OCI-LY1 (cell line): ENCODE measurements at regions not wholly inside any gene's neighbourhood (a gene's known extent, or its start where the extent isn't known, plus 50 kb on each side); places are given as distances from the start of the nearest gene placed in this dataset.

Experiments
- H2AFZ ChIP-seq: fragments of 200-600 bp; sonication (generic), shearing (Covaris generic); 2 replicates; pipeline ENCODE4 v1.6.0; 2014; ENCODE audit warnings: antibody characterized with exemption, mild to moderate bottlenecking, low read length
- H3F3A ChIP-seq: fragments of 200-600 bp; sonication (generic), shearing (Covaris generic); 2 replicates; pipeline ENCODE4 v1.6.0; 2014; ENCODE audit warnings: mild to moderate bottlenecking, antibody characterized with exemption, low read length, moderate library complexity; ENCODE audit not compliant: insufficient read depth
- H3K27ac ChIP-seq: fragments of 200-600 bp; sonication (generic); 2 replicates; pipeline ENCODE4 v1.5.1; 2014; ENCODE audit warnings: low read length, mixed run types, mild to moderate bottlenecking, low read depth; ENCODE audit not compliant: poor library complexity, severe bottlenecking
- H3K27me3 ChIP-seq: fragments of 200-600 bp; sonication (generic); 2 replicates; pipeline ENCODE4 v1.6.0; 2014; ENCODE audit warnings: antibody characterized with exemption, mild to moderate bottlenecking, low read length, moderate library complexity; ENCODE audit not compliant: insufficient read depth
- H3K36me3 ChIP-seq: fragments of 200-600 bp; sonication (generic); 2 replicates; pipeline ENCODE4 v1.6.1; 2014; ENCODE audit warnings: mild to moderate bottlenecking, antibody characterized with exemption, low read length, moderate library complexity, mixed read lengths; ENCODE audit not compliant: insufficient read depth
- H3K4me1 ChIP-seq: fragments of 200-600 bp; sonication (generic); 2 replicates; pipeline ENCODE4 v1.5.1; 2014; ENCODE audit warnings: mild to moderate bottlenecking, low read length, moderate library complexity; ENCODE audit not compliant: insufficient read depth, severe bottlenecking
- H3K4me2 ChIP-seq: fragments of 200-600 bp; sonication (generic), shearing (Covaris generic); 2 replicates; pipeline ENCODE4 v1.6.1; 2014; ENCODE audit warnings: low read length
- H3K4me3 ChIP-seq: fragments of 200-600 bp; sonication (generic); 2 replicates; pipeline ENCODE4 v1.5.1; 2014; ENCODE audit warnings: low read length, low read depth, mild to moderate bottlenecking, mixed read lengths; ENCODE audit not compliant: poor library complexity, severe bottlenecking
- H3K79me2 ChIP-seq: fragments of 200-600 bp; shearing (Covaris generic); 2 replicates; pipeline ENCODE4 v1.6.1; 2016; ENCODE audit warnings: mixed run types, low read length, mixed read lengths; ENCODE audit not compliant: insufficient read depth
- H3K9ac ChIP-seq: fragments of 200-600 bp; sonication (generic), shearing (Covaris generic); 2 replicates; pipeline ENCODE4 v1.6.1; 2014; ENCODE audit warnings: mild to moderate bottlenecking, low read length, mixed read lengths
- H3K9me2 ChIP-seq: fragments of 200-600 bp; sonication (generic), shearing (Covaris generic); 2 replicates; pipeline ENCODE4 v1.6.1; 2014; ENCODE audit warnings: low read depth, mild to moderate bottlenecking, low read length, mixed read lengths
- H3K9me3 ChIP-seq: fragments of 200-600 bp; shearing (Covaris generic); 2 replicates; pipeline ENCODE4 v1.6.1; 2014; ENCODE audit warnings: low read length, mixed read lengths
- H4K20me1 ChIP-seq: fragments of 200-600 bp; sonication (generic), shearing (Covaris generic); 2 replicates; pipeline ENCODE4 v1.6.0; 2016; ENCODE audit warnings: mild to moderate bottlenecking, low read length; ENCODE audit not compliant: insufficient read depth
- CTCF ChIP-seq: fragments of 200-600 bp; sonication (generic), shearing (Covaris generic); IDR thresholded peaks from 2 replicates; pipeline ENCODE4 v1.5.1; 2017; ENCODE audit warnings: mild to moderate bottlenecking, antibody characterized with exemption, low read length, moderate library complexity, mixed read lengths
- EZH2 ChIP-seq: fragments of 200-600 bp; sonication (generic), shearing (Covaris generic); IDR thresholded peaks from 2 replicates; pipeline ENCODE4 v1.8.0; 2017; ENCODE audit warnings: borderline replicate concordance, mixed run types, mild to moderate bottlenecking, antibody characterized with exemption, low read length, moderate library complexity, mixed read lengths

- H3K4me3 ChIP-seq: no peak overlapping the region
- H3K4me1 ChIP-seq: no peaks in the 10 kb centered on the region
- no peaks in the 10 kb centered on the region for H3K9me3 ChIP-seq
- H4K20me1 ChIP-seq: no peaks in the 10 kb centered on the region
- no peak overlapping the region for H3K4me2 ChIP-seq
- no peaks in the 10 kb centered on the region for H3K36me3 ChIP-seq
- H3K9ac ChIP-seq: no peak overlapping the region
- H3K27ac ChIP-seq: no peak overlapping the region
- H3K9me2 ChIP-seq: no peaks in the 10 kb centered on the region
- no peaks in the 10 kb centered on the region for H3F3A ChIP-seq
- H3K27me3 ChIP-seq: no peaks in the 10 kb centered on the region
- no peak for TF ChIP-seq CTCF
- TF ChIP-seq EZH2: no peak
- H3K79me2 ChIP-seq: no peaks in the 10 kb centered on the region
- H2AFZ ChIP-seq: no peak overlapping the region
These were observed 152.1 kb upstream of the GRAMD2B start for GRCh38 chr5:126271141-126271540.

- Histone ChIP-seq H3K4me1 (no peaks in the 10 kb centered on the region), H3K27ac (no peak overlapping the region), H3K79me2 (no peaks in the 10 kb centered on the region), H2AFZ (no peak overlapping the region), H3K4me3 (no peak overlapping the region), H3K4me2 (no peak overlapping the region), H3F3A (no peaks in the 10 kb centered on the region), H3K36me3 (no peaks in the 10 kb centered on the region), H3K9me2 (no peaks in the 10 kb centered on the region), H3K27me3 (no peaks in the 10 kb centered on the region), H4K20me1 (no peaks in the 10 kb centered on the region), H3K9me3 (no peaks in the 10 kb centered on the region), H3K9ac (no peak overlapping the region)
- TF ChIP-seq CTCF (no peak), EZH2 (no peak)
These were observed 149.0 kb upstream of the GRAMD2B start for GRCh38 chr5:126274076-126274762.

- Histone ChIP-seq H3K27me3 (no peaks in the 10 kb centered on the region), H3K4me1 (no peaks in the 10 kb centered on the region), H3F3A (no peaks in the 10 kb centered on the region), H3K9me3 (no peaks in the 10 kb centered on the region), H3K4me2 (no peak overlapping the region), H3K9me2 (no peaks in the 10 kb centered on the region), H3K4me3 (no peak overlapping the region), H3K36me3 (no peaks in the 10 kb centered on the region), H3K79me2 (no peaks in the 10 kb centered on the region), H3K27ac (no peak overlapping the region), H4K20me1 (no peaks in the 10 kb centered on the region), H2AFZ (no peak overlapping the region), H3K9ac (no peak overlapping the region)
- no peak for TF ChIP-seq CTCF
- TF ChIP-seq EZH2: no peak
These were observed 148.5 kb upstream of the GRAMD2B start for GRCh38 chr5:126274763-126275125.
